Fibroblast of upper back skin (primary cell): ENCODE measurements at regions not wholly inside any gene's neighbourhood (a gene's known extent, or its start where the extent isn't known, plus 50 kb on each side); places are given as distances from the start of the nearest gene placed in this dataset.
A peak's percentile ranks its signal among the peaks of the same experiment; 100 is the strongest.

ENCODE experiments used
- DNase-seq: peaks from one replicate; pipeline ENCODE4 v3.0.0-alpha.2; 2013

GRCh38 chr12:115044073-115044472 is 360.1 kb upstream of the TBX3 start:
- no peak for DNase-seq

- DNase-seq: no peak
These were observed 359.1 kb upstream of the TBX3 start for GRCh38 chr12:115043079-115043478.

DNA sequence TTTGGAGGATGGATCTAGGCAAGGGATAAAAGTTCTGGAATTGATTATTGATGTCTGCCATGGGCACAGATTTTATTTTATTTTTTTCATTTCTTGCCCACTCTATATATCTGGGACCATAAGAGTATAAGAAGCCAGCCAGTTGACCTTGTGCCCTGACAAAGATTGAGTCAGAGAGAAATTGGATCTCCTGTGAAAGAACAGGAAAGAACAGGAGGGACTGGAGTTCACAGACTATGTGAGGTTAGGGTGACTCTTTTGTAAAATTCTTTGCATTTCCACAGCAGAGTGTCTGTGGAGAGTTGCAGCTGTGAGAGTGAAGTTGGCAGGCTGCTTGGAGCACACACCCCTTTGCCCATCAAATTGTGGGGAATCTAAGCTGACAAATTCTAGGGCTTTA is 358.4 kb upstream of the TBX3 start:
- no peak for DNase-seq

- DNase-seq: no peak
These were observed 353.9 kb upstream of the TBX3 start for GRCh38 chr12:115037830-115038229.

DNA sequence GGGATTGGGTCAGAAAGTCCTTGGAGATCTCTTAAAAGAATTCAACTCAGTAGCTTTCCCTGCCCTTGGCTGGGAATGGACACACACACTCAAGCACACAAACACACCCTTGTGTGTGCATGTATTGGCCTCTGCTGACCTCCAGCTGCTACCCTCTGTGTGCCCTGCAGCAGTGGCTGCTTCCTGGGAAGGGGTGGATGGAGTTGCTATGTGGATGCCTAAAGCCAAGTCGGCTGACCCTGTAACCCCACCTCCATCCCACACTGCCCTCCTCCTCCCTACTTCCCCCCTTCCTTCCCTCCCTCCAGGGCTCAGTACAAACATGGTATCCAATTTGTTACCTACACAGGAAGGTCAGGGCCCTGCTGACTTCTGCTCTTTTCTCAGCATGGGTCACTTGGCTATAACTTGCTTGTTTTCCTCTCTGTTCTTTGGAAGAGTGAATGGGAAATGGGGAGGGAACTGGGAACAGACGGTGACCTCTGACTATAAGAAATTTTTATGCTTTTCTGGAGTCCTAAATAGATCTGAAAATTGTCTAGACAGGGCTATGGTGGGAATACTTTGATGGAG is 351.6 kb upstream of the TBX3 start:
- DNase-seq: no peak

- no peak for DNase-seq
These were observed 348.5 kb upstream of the TBX3 start for GRCh38 chr12:115032521-115032920.

DNA sequence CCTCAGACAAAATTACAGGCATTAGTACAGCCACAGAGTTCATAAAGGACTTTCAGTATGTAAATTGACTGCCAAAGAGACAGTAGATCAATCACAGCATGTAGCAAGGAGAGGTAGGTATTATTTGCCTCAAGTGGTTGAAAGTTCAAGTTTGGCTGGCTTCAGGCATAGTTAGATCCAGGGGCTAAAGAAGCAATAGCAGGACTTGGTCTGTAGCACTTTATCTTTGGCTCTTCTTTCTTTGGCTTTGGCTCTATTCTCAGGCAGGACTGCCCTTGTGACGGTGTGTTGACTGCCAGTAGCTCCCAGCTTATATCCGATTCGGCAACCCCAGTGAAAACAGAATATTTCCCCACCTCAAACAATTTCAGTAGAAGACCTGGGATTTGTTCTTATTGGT is 346.0 kb upstream of the TBX3 start:
- DNase-seq: no peak

DNA sequence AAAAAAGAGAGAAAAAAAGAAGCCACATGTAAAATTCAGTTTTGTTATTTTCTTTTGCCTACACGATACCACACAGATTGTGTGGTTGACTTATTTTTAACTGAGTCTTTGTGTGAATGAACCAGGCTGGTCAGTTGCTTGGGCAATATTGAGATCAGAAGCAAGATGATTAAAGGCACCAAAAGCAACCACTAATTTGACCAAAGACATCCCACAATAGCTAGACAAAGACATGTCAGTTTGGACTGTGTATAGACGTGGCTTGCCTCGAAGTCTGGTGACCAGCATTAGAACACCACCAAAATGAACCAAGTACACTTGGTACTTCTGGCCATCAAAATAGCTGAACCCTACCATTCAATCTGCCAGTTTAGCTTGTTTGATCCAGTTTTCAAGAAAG is 340.6 kb upstream of the TBX3 start:
- no peak for DNase-seq

DNA sequence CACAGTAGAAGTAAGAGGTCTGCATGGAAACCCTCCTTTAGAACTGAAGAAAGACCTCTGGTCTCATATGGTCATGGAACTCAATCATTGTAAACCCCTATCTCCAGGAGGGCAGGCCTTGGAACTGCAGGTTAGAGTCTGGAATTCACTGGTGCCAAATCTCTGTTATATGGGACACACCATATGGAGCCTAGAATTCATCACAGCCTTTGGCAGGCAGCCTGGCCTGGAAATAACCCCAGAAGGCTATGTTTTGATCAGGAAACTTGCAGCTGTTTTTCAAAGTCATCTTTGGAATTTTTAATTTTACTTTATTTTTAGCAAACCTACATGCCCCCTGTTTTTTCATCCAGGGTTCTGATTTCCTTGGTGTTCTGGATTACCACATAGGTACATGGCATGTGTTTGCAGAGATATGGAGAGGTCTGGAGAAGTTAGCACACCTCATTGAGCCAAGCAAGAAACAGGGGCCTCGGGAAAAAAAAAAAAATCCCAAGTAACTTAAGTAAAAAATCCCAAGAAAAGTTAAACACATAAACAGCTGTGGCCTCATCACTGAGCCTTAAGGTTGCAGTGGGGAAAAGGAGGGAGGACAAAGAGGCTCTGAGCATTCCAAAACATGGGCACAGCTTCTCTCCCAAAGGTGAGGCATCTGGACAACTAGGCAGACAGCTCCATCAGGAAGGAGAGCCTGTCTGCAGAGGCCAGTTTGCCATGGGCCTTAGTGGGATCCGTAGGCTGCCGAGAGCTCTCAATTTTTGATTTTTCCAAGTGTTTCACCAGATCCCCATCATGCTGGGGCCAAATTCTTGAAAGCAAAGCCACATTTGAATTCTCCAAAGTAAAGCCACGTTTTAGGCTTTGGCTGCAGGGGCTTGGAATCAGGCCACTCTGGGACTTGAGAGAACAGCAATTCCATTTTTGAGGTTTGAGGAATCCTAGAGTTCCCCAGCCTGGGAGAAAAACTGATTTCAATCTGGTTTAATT is 339.6 kb upstream of the TBX3 start:
- DNase-seq: peak; percentile 85

- DNase-seq: no peak
These were observed 336.1 kb upstream of the TBX3 start for GRCh38 chr12:115020091-115020490.

- DNase-seq: no peak
These were observed 333.4 kb upstream of the TBX3 start for GRCh38 chr12:115017346-115017745.

DNA sequence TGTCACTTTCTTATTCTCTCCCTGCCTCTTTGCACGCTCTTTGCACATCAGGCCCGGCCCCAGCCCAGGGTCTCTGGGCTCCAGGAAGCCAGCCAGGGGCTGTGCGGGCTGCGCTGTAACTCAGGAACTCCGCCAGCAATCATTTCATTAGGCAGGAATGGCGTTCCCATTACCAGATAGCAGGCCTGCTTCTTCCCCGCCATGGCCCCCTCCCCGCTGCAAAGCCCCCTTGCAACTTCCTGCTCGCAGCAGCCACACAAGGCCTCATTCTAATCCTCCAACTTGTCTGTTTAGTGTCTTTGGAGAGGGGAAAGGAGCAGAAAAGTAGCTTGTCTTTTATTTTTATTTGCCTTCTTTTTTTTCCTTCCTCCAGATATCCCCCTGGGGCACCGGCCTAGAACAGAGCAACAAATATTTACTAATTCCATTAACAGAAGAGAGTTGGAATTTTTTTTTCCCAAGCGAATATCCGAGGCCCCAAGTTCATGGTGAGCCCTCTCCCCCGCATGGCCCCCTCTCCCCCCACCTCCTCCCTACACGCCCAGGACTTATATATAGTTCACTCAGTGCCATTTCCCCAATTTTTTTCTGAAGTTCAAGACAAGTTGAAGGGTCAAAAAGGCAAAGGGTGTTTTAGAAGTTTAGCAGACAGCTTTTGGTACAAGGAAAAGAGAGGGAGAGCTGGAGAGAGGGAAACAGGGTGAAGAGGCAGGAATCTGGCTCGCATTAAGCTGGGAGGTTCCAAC is 329.4 kb upstream of the TBX3 start:
- no peak for DNase-seq

DNA sequence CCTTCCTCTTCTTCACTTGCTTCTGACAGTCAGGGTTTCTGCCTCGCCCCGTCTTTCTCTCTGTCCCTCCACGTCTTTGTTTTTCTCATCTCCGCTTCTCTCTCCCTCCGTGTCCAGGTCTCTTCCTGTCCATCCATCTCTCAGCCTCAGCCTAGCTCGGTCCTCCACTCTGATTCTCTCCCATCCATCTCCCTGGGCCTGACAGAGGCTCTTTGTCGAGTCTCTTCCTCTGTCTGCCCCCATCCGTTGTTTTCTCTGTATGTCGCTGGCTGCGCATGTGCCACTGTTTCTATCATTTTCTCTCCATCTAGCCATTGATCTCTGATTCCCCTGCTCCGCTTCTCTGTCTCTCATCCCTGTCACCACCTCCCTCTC is 328.9 kb upstream of the TBX3 start:
- DNase-seq: no peak

- DNase-seq: no peak
These were observed 327.7 kb upstream of the TBX3 start for GRCh38 chr12:115011703-115012102.

- DNase-seq: no peak
These were observed 326.5 kb upstream of the TBX3 start for GRCh38 chr12:115010324-115010995.

GRCh38 chr12:115008929-115009328 is 325.0 kb upstream of the TBX3 start:
- DNase-seq: no peak

GRCh38 chr12:115004470-115005146 is 320.6 kb upstream of the TBX3 start:
- DNase-seq: no peak

DNA sequence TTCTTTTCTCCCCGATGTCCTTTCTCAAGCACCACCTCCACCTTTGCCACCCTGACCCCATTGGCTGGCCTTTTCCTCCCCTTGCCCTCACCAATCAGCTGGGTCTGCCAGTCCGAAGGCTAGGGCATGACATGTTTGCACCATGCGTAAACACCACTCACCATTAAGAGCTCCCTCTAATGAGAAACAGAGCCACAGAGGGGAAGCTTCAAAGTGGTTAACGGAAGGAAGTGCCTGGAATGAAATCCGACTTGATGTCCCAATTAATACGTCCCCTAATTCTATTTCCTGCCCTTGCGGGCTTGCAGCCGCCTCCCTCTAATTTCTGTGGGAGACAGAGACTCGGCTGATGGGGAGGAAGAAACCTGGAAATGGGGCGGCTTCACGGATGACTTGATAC is 318.5 kb upstream of the TBX3 start:
- DNase-seq: no peak

DNA sequence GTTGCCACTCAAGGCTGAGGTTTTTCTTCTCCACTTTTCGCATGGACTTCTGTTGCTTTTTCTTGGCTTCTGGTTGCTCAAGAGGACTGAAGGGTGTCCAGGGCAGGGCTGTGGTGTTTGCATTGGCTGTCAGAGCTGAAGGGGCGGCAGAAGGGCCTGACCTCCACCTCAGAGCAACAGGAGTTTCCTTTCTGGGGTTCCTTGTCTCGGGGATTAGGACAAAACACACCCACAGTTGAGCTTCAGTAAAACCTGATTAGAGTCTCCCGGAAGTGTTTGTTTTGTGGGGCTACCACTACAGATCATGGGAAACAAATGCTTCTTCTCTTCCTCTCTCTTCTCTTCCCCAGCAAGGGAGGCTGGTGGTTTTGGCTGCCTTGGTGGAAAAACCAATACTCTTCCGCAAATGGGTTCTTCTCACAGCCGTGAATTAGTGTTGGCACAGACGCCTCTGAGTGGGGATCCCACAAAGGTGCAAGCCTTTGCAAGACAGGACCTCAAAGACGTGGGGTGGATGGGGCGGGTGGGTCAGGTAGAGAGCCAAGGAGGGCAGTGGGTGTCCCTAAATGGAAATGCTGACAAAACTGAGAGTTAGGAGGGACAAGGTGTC is 317.7 kb upstream of the TBX3 start:
- no peak for DNase-seq

GRCh38 chr12:115000038-115000437 is 316.1 kb upstream of the TBX3 start:
- peak; percentile 37 for DNase-seq

GRCh38 chr12:114998750-114999128 is 314.8 kb upstream of the TBX3 start:
- no peak for DNase-seq

- no peak for DNase-seq
These were observed 314.3 kb upstream of the TBX3 start for GRCh38 chr12:114998118-114998749.
